K562 (cell line): ENCODE measurements at regions not wholly inside any gene's neighbourhood (a gene's known extent, or its start where the extent isn't known, plus 50 kb on each side); places are given as distances from the start of the nearest gene placed in this dataset.

Experiments used
- FOXA3 ChIP-seq, 2 experiments: fragments of 450-650 bp in 1 of 2; sonication (generic) in 1 of 2; formaldehyde crosslinking; IDR thresholded peaks in 1 of 2; conservative IDR thresholded peaks in 1 of 2; 2 replicates each; pipeline versions ENCODE4 v1.4.0 to v1.8.0; 2020 to 2022; ENCODE audit warnings: mild to moderate bottlenecking in 2 of 2, missing genetic modification reagents in 1 of 2
- NR1H2 ChIP-seq: sonication (generic); formaldehyde crosslinking; IDR thresholded peaks from 2 replicates; pipeline ENCODE4 v1.4.0; 2020; ENCODE audit warnings: mild to moderate bottlenecking, missing genetic modification reagents
- POLR2A ChIP-seq: fragments of 450-650 bp; conservative IDR thresholded peaks from 2 replicates; pipeline ENCODE4 v1.6.1; 2016
- ZNF830 ChIP-seq: fragments of 250-450 bp; sonication (Bioruptor Pico); IDR thresholded peaks from 2 replicates; pipeline ENCODE4 v1.5.0; 2021; ENCODE audit warnings: mild to moderate bottlenecking
- TF ChIP-seq, protein P1 (sequence below): fragments of 250-450 bp; sonication (Bioruptor Pico); IDR thresholded peaks from 2 replicates; pipeline ENCODE4 v1.4.0; 2020; ENCODE audit warnings: mild to moderate bottlenecking, moderate library complexity

DNA sequence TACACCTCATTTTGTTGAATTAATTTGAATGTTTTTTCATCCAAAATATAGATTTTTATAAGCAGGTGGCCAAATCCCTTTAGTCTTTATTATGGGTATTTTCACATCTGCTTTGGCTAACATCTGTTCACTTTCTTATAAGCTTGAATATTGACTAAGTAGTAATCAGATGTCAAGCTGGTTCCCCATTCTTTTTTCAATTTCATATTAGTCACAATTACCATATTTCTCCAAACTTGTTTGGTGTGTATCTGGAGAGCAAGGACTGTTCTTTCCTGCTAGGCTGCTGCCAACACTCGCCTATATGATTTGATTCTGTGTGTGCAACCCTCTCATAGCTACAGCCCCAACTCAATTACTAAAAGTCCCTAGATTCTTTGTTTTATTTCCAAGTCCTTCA lies 608.5 kb downstream of the PSAT1 start:
- no peak for TF ChIP-seq NR1H2 (CRISPR knock-in tag)
- TF ChIP-seq FOXA3 (CRISPR knock-in tag; conservative IDR thresholded peaks at IDR 0.05 in 1 of 2, IDR thresholded peaks at IDR 0.05 in 1 of 2) = no peak
- TF ChIP-seq, protein P1, sequence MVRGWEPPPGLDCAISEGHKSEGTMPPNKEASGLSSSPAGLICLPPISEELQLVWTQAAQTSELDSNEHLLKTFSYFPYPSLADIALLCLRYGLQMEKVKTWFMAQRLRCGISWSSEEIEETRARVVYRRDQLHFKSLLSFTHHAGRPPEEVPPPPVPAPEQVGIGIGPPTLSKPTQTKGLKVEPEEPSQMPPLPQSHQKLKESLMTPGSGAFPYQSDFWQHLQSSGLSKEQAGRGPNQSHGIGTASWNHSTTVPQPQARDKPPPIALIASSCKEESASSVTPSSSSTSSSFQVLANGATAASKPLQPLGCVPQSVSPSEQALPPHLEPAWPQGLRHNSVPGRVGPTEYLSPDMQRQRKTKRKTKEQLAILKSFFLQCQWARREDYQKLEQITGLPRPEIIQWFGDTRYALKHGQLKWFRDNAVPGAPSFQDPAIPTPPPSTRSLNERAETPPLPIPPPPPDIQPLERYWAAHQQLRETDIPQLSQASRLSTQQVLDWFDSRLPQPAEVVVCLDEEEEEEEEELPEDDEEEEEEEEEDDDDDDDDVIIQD (CRISPR knock-in tag) = no peak
- no peak for TF ChIP-seq POLR2A
- TF ChIP-seq ZNF830 (CRISPR knock-in tag) = no peak
